Testis (tissue), 2 donors: ENCODE measurements at regions not wholly inside any gene's neighbourhood (a gene's known extent, or its start where the extent isn't known, plus 50 kb on each side); places are given as distances from the start of the nearest gene placed in this dataset.

Experiments used
- CTCF ChIP-seq, 3 experiments: fragments of 450-650 bp in 2 of 3; fragments of 200-600 bp in 1 of 3; sonication (generic) in 1 of 3; IDR thresholded peaks; one replicate each; pipeline ENCODE4 v1.5.1; 2016 to 2019; ENCODE audit warnings: antibody characterized with exemption in 3 of 3, mild to moderate bottlenecking in 2 of 3, moderate library complexity in 1 of 3
- POLR2A ChIP-seq: fragments of 450-650 bp; IDR thresholded peaks from one replicate; pipeline ENCODE4 v1.6.1; 2017; ENCODE audit warnings: antibody characterized with exemption, mild to moderate bottlenecking, moderate library complexity

- no peak for TF ChIP-seq CTCF (IDR thresholded peaks at IDR 0.05)
- TF ChIP-seq POLR2A: no peak
Observed at GRCh38 chr3:64360280-64360679, 135.0 kb upstream of the PRICKLE2 start.
